T-cell (primary cell): ENCODE measurements at regions not wholly inside any gene's neighbourhood (a gene's known extent, or its start where the extent isn't known, plus 50 kb on each side); places are given as distances from the start of the nearest gene placed in this dataset.

Experiments used
- ATAC-seq, 4 experiments: fragments of 200-7000 bp in 3 of 4; fragments of 150-1000 bp in 1 of 4; cut with Tn5 transposase; replicated peaks in 1 of 4; 1 replicate in 3 of 4; 2 replicates in 1 of 4; pipeline ENCODE4 v1.10.0; 2021; ENCODE audit warnings: moderate library complexity in 3 of 4, mild to moderate bottlenecking in 2 of 4, moderate number of reproducible peaks in 1 of 4
- CTCF ChIA-PET, 2 donors: fragments of 300-600 bp; sonication (Branson Sonifier 250); formaldehyde crosslinking; loops; one replicate each; lab custom pipeline; 2022; ENCODE audit warnings: antibody characterized with exemption in 2 of 2; lab: Charles Lee
- POLR2A ChIA-PET, 2 donors: fragments of 300-600 bp; sonication (Branson Sonifier 250); formaldehyde crosslinking; loops; one replicate each; lab custom pipeline; 2022; ENCODE audit warnings: antibody characterized with exemption in 2 of 2; lab: Charles Lee
- DNase-seq, 35 experiments: peaks; one replicate each; pipeline versions ENCODE4 v3.0.0 to v3.0.0-alpha.2; 2013 to 2023
- H3K27ac ChIP-seq: one replicate; pipeline ENCODE4 v1.5.1; 2013; ENCODE audit warnings: low read length
- H3K27me3 ChIP-seq, 2 experiments: replicated peaks in 1 of 2; 1 replicate in 1 of 2; 2 replicates in 1 of 2; pipeline versions ENCODE4 v1.6.1 to v1.7.0; 2013; ENCODE audit warnings: low read length in 1 of 2, mixed read lengths in 1 of 2; ENCODE audit not compliant: control insufficient read depth in 2 of 2, insufficient read depth in 2 of 2; ENCODE audit errors: extremely low read depth in 1 of 2
- H3K36me3 ChIP-seq, 2 donors: 1 replicate in 1 of 2; 2 replicates in 1 of 2; pipeline versions ENCODE4 v1.6.1 to v1.7.0; 2013; ENCODE audit warnings: low read length in 1 of 2; ENCODE audit not compliant: control insufficient read depth in 2 of 2, insufficient read depth in 1 of 2; ENCODE audit errors: extremely low read depth in 1 of 2
- H3K4me1 ChIP-seq, 2 experiments: 1 replicate in 1 of 2; 2 replicates in 1 of 2; pipeline versions ENCODE4 v1.6.1 to v1.7.0; 2013; ENCODE audit warnings: low read length in 2 of 2, mixed read lengths in 1 of 2; ENCODE audit not compliant: insufficient read depth in 2 of 2, control insufficient read depth in 1 of 2; ENCODE audit errors: extremely low read depth in 1 of 2
- H3K4me3 ChIP-seq, 2 donors: 1 replicate in 1 of 2; 2 replicates in 1 of 2; pipeline versions ENCODE4 v1.5.1 to v1.7.0; 2013; ENCODE audit warnings: mild to moderate bottlenecking in 2 of 2, low read length in 1 of 2, moderate library complexity in 1 of 2; ENCODE audit not compliant: control insufficient read depth in 1 of 2; ENCODE audit errors: extremely low read depth in 1 of 2
- H3K9me3 ChIP-seq: 2 replicates; pipeline ENCODE4 v1.7.0; 2013
- H3K27ac Mint-ChIP-seq, 2 donors: one replicate each; pipeline ENCODE4 v1.8.0; 2020 to 2021; ENCODE audit warnings: mild to moderate bottlenecking in 2 of 2, mixed read lengths in 2 of 2
- H3K27me3 Mint-ChIP-seq, 2 donors: one replicate each; pipeline ENCODE4 v1.8.0; 2021 to 2022; ENCODE audit warnings: mixed read lengths in 2 of 2
- H3K36me3 Mint-ChIP-seq: one replicate; pipeline ENCODE4 v1.8.0; 2021; ENCODE audit warnings: mixed read lengths
- H3K4me1 Mint-ChIP-seq, 3 donors: one replicate each; pipeline ENCODE4 v1.8.0; 2020 to 2022; ENCODE audit warnings: mixed read lengths in 3 of 3, mild to moderate bottlenecking in 1 of 3
- H3K4me3 Mint-ChIP-seq, 3 donors: one replicate each; pipeline ENCODE4 v1.8.0; 2020 to 2022; ENCODE audit warnings: mild to moderate bottlenecking in 3 of 3, mixed read lengths in 3 of 3, moderate library complexity in 3 of 3
- H3K9me3 Mint-ChIP-seq, 3 donors: one replicate each; pipeline ENCODE4 v1.8.0; 2020 to 2022; ENCODE audit warnings: mixed read lengths in 3 of 3
- WGBS: methylation state at CpG from one replicate; pipeline ENCODE4 v1.1.5; 2013; ENCODE audit warnings: missing lambda C conversion rate; ENCODE audit not compliant: insufficient coverage; 5-methylcytosine and 5-hydroxymethylcytosine counted together

- ChIA-PET POLR2A (no interaction called here), CTCF (no interaction called here)
- Mint-ChIP-seq H3K9me3 (no peaks in the 10 kb centered on the region), H3K27me3 (peaks cover 11 to 19% of the 10 kb centered on the region in 2 donors), H3K27ac (no peak overlapping the region), H3K4me3 (no peak overlapping the region), H3K4me1 (no peaks in the 10 kb centered on the region), H3K36me3 (no peaks in the 10 kb centered on the region)
- Histone ChIP-seq H3K4me1 (no peaks in the 10 kb centered on the region), H3K27ac (no peak overlapping the region), H3K4me3 (no peak overlapping the region), H3K36me3 (no peaks in the 10 kb centered on the region), H3K27me3 (no peaks in the 10 kb centered on the region), H3K9me3 (no peaks in the 10 kb centered on the region)
- 100% methylated on average over 2 of the region's 4 CpGs for WGBS
- ATAC-seq: no peak
- no peak for DNase-seq
These were observed 56.4 kb upstream of the CCDC6 start for GRCh38 chr10:59962756-59963155.

- H3K27ac Mint-ChIP-seq: no peak overlapping the region
- no peak for ATAC-seq
- CTCF ChIA-PET: no interaction called here
These were observed 54.4 kb upstream of the CCDC6 start for GRCh38 chr10:59960751-59961150.

GRCh38 chr10:59959504-59960018 lies 53.2 kb upstream of the CCDC6 start:
- no peak overlapping the region for H3K4me3 ChIP-seq
- DNase-seq (no peak), ATAC-seq (no peak)
- H3K27ac ChIP-seq: no peak overlapping the region
- CTCF ChIA-PET: no interaction called here
- no peaks in the 10 kb centered on the region for H3K4me1 ChIP-seq
- Mint-ChIP-seq H3K27me3 (peaks cover 12 to 19% of the 10 kb centered on the region in 2 donors), H3K4me3 (no peak overlapping the region), H3K27ac (no peak overlapping the region), H3K4me1 (no peaks in the 10 kb centered on the region), H3K9me3 (no peaks in the 10 kb centered on the region), H3K36me3 (no peaks in the 10 kb centered on the region)
- no CpG with 5 or more reads among the region's 4 CpGs for WGBS
- H3K27me3 ChIP-seq: no peaks in the 10 kb centered on the region
- no peaks in the 10 kb centered on the region for H3K36me3 ChIP-seq
- H3K9me3 ChIP-seq: no peaks in the 10 kb centered on the region
- POLR2A ChIA-PET: no interaction called here

More at GRCh38 chr10:59960751-59961150, 54.4 kb upstream of the CCDC6 start:
- no peaks in the 10 kb centered on the region for H3K4me1 ChIP-seq
- Mint-ChIP-seq H3K36me3 (no peaks in the 10 kb centered on the region), H3K4me3 (no peak overlapping the region), H3K27me3 (peaks cover 12 to 19% of the 10 kb centered on the region in 2 donors), H3K4me1 (no peaks in the 10 kb centered on the region), H3K9me3 (no peaks in the 10 kb centered on the region)
- H3K27me3 ChIP-seq: no peaks in the 10 kb centered on the region
- no peak for DNase-seq
- H3K36me3 ChIP-seq: no peaks in the 10 kb centered on the region
- H3K9me3 ChIP-seq: no peaks in the 10 kb centered on the region
- POLR2A ChIA-PET: no interaction called here
- H3K4me3 ChIP-seq: no peak overlapping the region
- H3K27ac ChIP-seq: no peak overlapping the region

- ChIA-PET POLR2A (no interaction called here), CTCF (no interaction called here)
- Mint-ChIP-seq H3K4me1 (no peaks in the 10 kb centered on the region), H3K4me3 (no peak overlapping the region), H3K36me3 (no peaks in the 10 kb centered on the region), H3K27me3 (peaks cover 13 to 20% of the 10 kb centered on the region in 2 donors), H3K27ac (no peak overlapping the region), H3K9me3 (no peaks in the 10 kb centered on the region)
- Histone ChIP-seq H3K27ac (no peak overlapping the region), H3K36me3 (no peaks in the 10 kb centered on the region), H3K4me1 (no peaks in the 10 kb centered on the region), H3K4me3 (no peak overlapping the region), H3K9me3 (no peaks in the 10 kb centered on the region), H3K27me3 (no peaks in the 10 kb centered on the region)
- DNase-seq (no peak), ATAC-seq (no peak)
- 86% methylated on average over 4 of the region's 5 CpGs for WGBS
These were observed 52.5 kb upstream of the CCDC6 start for GRCh38 chr10:59958882-59959281.

GRCh38 chr10:59957975-59958374 lies 51.6 kb upstream of the CCDC6 start:
- no peak overlapping the region for H3K4me3 Mint-ChIP-seq
- no peak overlapping the region for H3K27ac Mint-ChIP-seq
- no peaks in the 10 kb centered on the region for H3K9me3 Mint-ChIP-seq
- H3K27me3 Mint-ChIP-seq: peaks cover 16 to 23% of the 10 kb centered on the region in 2 donors
- no peaks in the 10 kb centered on the region for H3K4me1 Mint-ChIP-seq
- no peak overlapping the region for H3K27ac ChIP-seq
- H3K4me1 ChIP-seq: no peaks in the 10 kb centered on the region
- H3K36me3 Mint-ChIP-seq: no peaks in the 10 kb centered on the region
- H3K27me3 ChIP-seq: no peaks in the 10 kb centered on the region
- H3K36me3 ChIP-seq: no peaks in the 10 kb centered on the region
- ChIA-PET CTCF (no interaction called here), POLR2A (no interaction called here)
- no peak for ATAC-seq
- no peaks in the 10 kb centered on the region for H3K9me3 ChIP-seq
- H3K4me3 ChIP-seq: no peak overlapping the region
- no peak for DNase-seq
